ENCODE measurements at regions not wholly inside any gene's neighbourhood (a gene's known extent, or its start where the extent isn't known, plus 50 kb on each side); places are given as distances from the start of the nearest gene placed in this dataset.

DNA sequence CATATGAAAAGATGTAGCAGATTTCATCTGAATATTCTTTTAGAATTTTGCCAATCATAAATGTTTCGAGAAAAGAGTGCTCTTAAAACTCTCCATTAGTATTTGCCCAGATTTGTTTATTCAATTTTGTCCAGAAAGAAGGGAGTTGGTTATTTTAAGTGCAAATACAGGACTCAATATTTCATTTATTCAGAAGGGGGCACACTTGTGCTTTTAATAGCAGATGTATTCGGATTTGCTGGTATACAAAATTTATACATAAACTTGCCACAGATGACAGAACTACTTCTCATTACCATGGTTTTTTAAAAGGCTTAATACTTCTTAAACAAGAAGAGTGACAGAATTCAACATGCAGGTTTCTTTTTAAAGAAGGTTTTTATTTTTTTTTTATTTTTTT is 69.8 kb upstream of the GRM7 start:
- no peak for TF ChIP-seq POLR2A (IDR thresholded peaks at IDR 0.05)
- TF ChIP-seq, protein P1, sequence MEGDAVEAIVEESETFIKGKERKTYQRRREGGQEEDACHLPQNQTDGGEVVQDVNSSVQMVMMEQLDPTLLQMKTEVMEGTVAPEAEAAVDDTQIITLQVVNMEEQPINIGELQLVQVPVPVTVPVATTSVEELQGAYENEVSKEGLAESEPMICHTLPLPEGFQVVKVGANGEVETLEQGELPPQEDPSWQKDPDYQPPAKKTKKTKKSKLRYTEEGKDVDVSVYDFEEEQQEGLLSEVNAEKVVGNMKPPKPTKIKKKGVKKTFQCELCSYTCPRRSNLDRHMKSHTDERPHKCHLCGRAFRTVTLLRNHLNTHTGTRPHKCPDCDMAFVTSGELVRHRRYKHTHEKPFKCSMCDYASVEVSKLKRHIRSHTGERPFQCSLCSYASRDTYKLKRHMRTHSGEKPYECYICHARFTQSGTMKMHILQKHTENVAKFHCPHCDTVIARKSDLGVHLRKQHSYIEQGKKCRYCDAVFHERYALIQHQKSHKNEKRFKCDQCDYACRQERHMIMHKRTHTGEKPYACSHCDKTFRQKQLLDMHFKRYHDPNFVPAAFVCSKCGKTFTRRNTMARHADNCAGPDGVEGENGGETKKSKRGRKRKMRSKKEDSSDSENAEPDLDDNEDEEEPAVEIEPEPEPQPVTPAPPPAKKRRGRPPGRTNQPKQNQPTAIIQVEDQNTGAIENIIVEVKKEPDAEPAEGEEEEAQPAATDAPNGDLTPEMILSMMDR (IDR thresholded peaks at IDR 0.05): peak in 2 of 4 experiments; percentile 12 to 24
- TF ChIP-seq POLR2AphosphoS5 (IDR thresholded peaks at IDR 0.05): no peak

Data from prostate gland (tissue), 2 donors.